ENCODE measurements at regions not wholly inside any gene's neighbourhood (a gene's known extent, or its start where the extent isn't known, plus 50 kb on each side); places are given as distances from the start of the nearest gene placed in this dataset.

GRCh38 chr5:56700711-56701110, 114.6 kb upstream of the MAP3K1 start:
- in situ Hi-C loops (cut with MboI) (no loop called here), intact Hi-C loops (cut with micrococcal nuclease) (no loop called here)
- H3K9me1 ChIP-seq (ENCODE audit: control insufficient read depth, insufficient read depth, low read length), result no peaks in the 10 kb centered on the region
- ATAC-seq, result no peak
- no peak for TF ChIP-seq NR3C1 (CRISPR knock-in tag; IDR thresholded peaks at IDR 0.05)
- TF ChIP-seq MAFK (IDR thresholded peaks at IDR 0.05; ENCODE audit: low read length), result no peak
- TF ChIP-seq MED1 (CRISPR knock-in tag; IDR thresholded peaks at IDR 0.05; ENCODE audit: borderline replicate concordance), result no peak
- no peak for TF ChIP-seq ETS1 (conservative IDR thresholded peaks at IDR 0.05; ENCODE audit: control insufficient read depth, low read depth, low read length)
- TF ChIP-seq TRIM25 (IDR thresholded peaks at IDR 0.05; ENCODE audit: borderline replicate concordance), result no peak
- TF ChIP-seq ZBTB34 (CRISPR knock-in tag; IDR thresholded peaks at IDR 0.05), result no peak
- no peak for TF ChIP-seq FOSL1 (tag; conservative IDR thresholded peaks at IDR 0.05)
- TF ChIP-seq ASH1L (IDR thresholded peaks at IDR 0.05; ENCODE audit: borderline replicate concordance, low read depth, partially characterized antibody), result no peak
- TF ChIP-seq ZNF316 (IDR thresholded peaks at IDR 0.05), result no peak
- TF ChIP-seq ZNF41 (CRISPR knock-in tag; conservative IDR thresholded peaks at IDR 0.05), result no peak
- no peak for TF ChIP-seq HNRNPLL (IDR thresholded peaks at IDR 0.05; ENCODE audit: low read depth, low read length, poor library complexity, severe bottlenecking)
- TF ChIP-seq RBM34 (IDR thresholded peaks at IDR 0.05; ENCODE audit: borderline replicate concordance, insufficient read depth, low read length), result no peak
- TF ChIP-seq NCOA4 (IDR thresholded peaks at IDR 0.05; ENCODE audit: partially characterized antibody), result no peak
- TF ChIP-seq NFIC (IDR thresholded peaks at IDR 0.05), result no peak
- no peak for TF ChIP-seq JUN (IDR thresholded peaks at IDR 0.05; ENCODE audit: borderline replicate concordance, low read depth, low read length)
- TF ChIP-seq JUN (CRISPR knock-in tag; IDR thresholded peaks at IDR 0.05; ENCODE audit: borderline replicate concordance), result no peak
- no peak for TF ChIP-seq ATF6 (CRISPR knock-in tag; IDR thresholded peaks at IDR 0.05)
- no peak for TF ChIP-seq CBX1 (IDR thresholded peaks at IDR 0.05; ENCODE audit: low read depth)
- no peak overlapping the region for H3K4me2 ChIP-seq (ENCODE audit: insufficient read depth, low read length)
- H3K4me3 ChIP-seq, result no peak overlapping the region
- 4% methylated on average over 4 of the region's 4 CpGs for WGBS (ENCODE audit: insufficient coverage, low coverage, missing lambda C conversion rate)
- ChIA-PET CTCF (ENCODE audit: low intra/inter-chr PET ratio) (no interaction called here), POLR2A (no interaction called here)
- H3K4me1 ChIP-seq (replicated peaks in 1 of 2; ENCODE audit: control insufficient read depth in 2 of 2, insufficient read depth in 2 of 2, low read length in 2 of 2), result no peaks in the 10 kb centered on the region
- H4K20me1 ChIP-seq (replicated peaks; ENCODE audit: control insufficient read depth, insufficient read depth, low read length), result no peaks in the 10 kb centered on the region
- no peak overlapping the region for H3K9ac ChIP-seq (ENCODE audit: insufficient read depth in 1 of 2, low read depth in 2 of 2, low read length in 2 of 2)
- H3K36me3 ChIP-seq (ENCODE audit: control insufficient read depth, insufficient read depth, low read length), result no peaks in the 10 kb centered on the region
- no peak overlapping the region for H2AFZ ChIP-seq (ENCODE audit: low read depth, low read length)
- no peak for FAIRE-seq
- no peaks in the 10 kb centered on the region for H3K79me2 ChIP-seq (ENCODE audit: control insufficient read depth, insufficient read depth, low read length)
- H3K9me3 ChIP-seq (replicated peaks; ENCODE audit: control insufficient read depth, insufficient read depth, low read depth, low read length), result no peaks in the 10 kb centered on the region
- no peak overlapping the region for H3K27ac ChIP-seq (ENCODE audit: extremely low read depth, low read depth, low read length)
- H3K27me3 ChIP-seq (ENCODE audit: control insufficient read depth in 2 of 2, insufficient read depth in 2 of 2, low read length in 2 of 2), result peaks cover 16 to 30% of the 10 kb centered on the region in 2 experiments; a peak in 4 of 5 replicates
- DNase-seq (ENCODE audit: extremely low read depth in 1 of 4, low spot score in 3 of 4), result no peak
- BruUV-seq (replicated peaks), result no TSS peak

Measured in K562 (cell line).